ENCODE measurements at regions not wholly inside any gene's neighbourhood (a gene's known extent, or its start where the extent isn't known, plus 50 kb on each side); places are given as distances from the start of the nearest gene placed in this dataset.
"Not testable (repeated sequence)": the region's sequence is repeated elsewhere in the genome, so short reads cannot be mapped to it uniquely, and the experiment has no call there.

- no peak for DNase-seq
These were observed 162.3 kb downstream of the CPEB2 start for GRCh38 chr4:15164571-15164970.

- no peak for DNase-seq
These were observed 165.5 kb downstream of the CPEB2 start for GRCh38 chr4:15167743-15168142.

- DNase-seq: no peak
These were observed 166.5 kb downstream of the CPEB2 start for GRCh38 chr4:15168759-15169158.

GRCh38 chr4:15171725-15172124 lies 169.4 kb downstream of the CPEB2 start:
- DNase-seq: no peak

GRCh38 chr4:15173251-15173650 lies 171.0 kb downstream of the CPEB2 start:
- DNase-seq: no peak

GRCh38 chr4:15174168-15174567 lies 171.9 kb downstream of the CPEB2 start:
- DNase-seq: not testable (repeated sequence)

- not testable (repeated sequence) for DNase-seq
These were observed 177.6 kb downstream of the CPEB2 start for GRCh38 chr4:15179842-15180241.

GRCh38 chr4:15182600-15183220 lies 180.4 kb downstream of the CPEB2 start:
- peak; percentile 9 for DNase-seq

GRCh38 chr4:15186149-15186548 lies 183.9 kb downstream of the CPEB2 start:
- no peak for DNase-seq

- no peak for DNase-seq
These were observed 184.5 kb downstream of the CPEB2 start for GRCh38 chr4:15186806-15187205.

- no peak for DNase-seq
These were observed 186.6 kb downstream of the CPEB2 start for GRCh38 chr4:15188605-15189539.

GRCh38 chr4:15194520-15194919 lies 192.2 kb downstream of the CPEB2 start:
- DNase-seq: no peak

- DNase-seq: no peak
These were observed 194.7 kb downstream of the CPEB2 start for GRCh38 chr4:15197005-15197404.

- no peak for DNase-seq
These were observed 195.9 kb downstream of the CPEB2 start for GRCh38 chr4:15198070-15198727.

GRCh38 chr4:15201782-15202181 lies 199.5 kb downstream of the CPEB2 start:
- no peak for DNase-seq

- DNase-seq: no peak
These were observed 200.2 kb downstream of the CPEB2 start for GRCh38 chr4:15202481-15202880.

- not testable (repeated sequence) for DNase-seq
These were observed 204.2 kb downstream of the CPEB2 start for GRCh38 chr4:15206526-15206925.

GRCh38 chr4:15213302-15213970 lies 211.2 kb downstream of the CPEB2 start:
- DNase-seq: no peak

- no peak for DNase-seq
These were observed 212.7 kb upstream of the C1QTNF7 start for GRCh38 chr4:15215109-15215508.

GRCh38 chr4:15226203-15226602 lies 201.6 kb upstream of the C1QTNF7 start:
- DNase-seq: no peak

GRCh38 chr4:15231265-15232091 lies 196.4 kb upstream of the C1QTNF7 start:
- peak; percentile 44 for DNase-seq

Data from stimulated activated naive CD4-positive, alpha-beta T cell treated with Interleukin-2 at 50 U/mL for 16 hours (primary cell).